ELR (cell line): ENCODE measurements at regions not wholly inside any gene's neighbourhood (a gene's known extent, or its start where the extent isn't known, plus 50 kb on each side); places are given as distances from the start of the nearest gene placed in this dataset.
A peak's percentile ranks its signal among the peaks of the same experiment; 100 is the strongest.
"Not testable (repeated sequence)": the region's sequence is repeated elsewhere in the genome, so short reads cannot be mapped to it uniquely, and the experiment has no call there.

Source experiments
- DNase-seq: peaks from one replicate; pipeline ENCODE4 v3.0.0-alpha.2; 2015; ENCODE audit warnings: low read depth

DNA sequence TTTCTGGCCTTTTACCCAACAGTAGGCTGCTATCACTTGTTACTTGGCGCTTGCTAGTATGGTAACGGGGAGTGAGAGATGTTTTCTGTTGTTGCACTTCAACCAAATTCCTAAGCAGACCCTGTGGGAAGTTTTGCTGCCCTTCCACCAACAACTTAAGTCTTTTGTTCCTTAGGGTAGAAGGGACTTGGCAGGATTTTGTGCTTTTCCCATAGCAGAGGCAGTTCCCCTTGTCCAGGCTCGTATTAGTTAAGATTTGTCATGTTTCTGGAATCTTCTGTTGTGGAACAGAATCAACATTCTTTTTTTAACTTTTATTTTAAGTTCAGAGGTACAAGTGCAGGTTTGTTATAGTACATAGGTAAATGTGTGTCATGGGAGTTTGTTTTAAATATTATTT, 73.2 kb upstream of the SGIP1 start:
- DNase-seq = no peak

DNA sequence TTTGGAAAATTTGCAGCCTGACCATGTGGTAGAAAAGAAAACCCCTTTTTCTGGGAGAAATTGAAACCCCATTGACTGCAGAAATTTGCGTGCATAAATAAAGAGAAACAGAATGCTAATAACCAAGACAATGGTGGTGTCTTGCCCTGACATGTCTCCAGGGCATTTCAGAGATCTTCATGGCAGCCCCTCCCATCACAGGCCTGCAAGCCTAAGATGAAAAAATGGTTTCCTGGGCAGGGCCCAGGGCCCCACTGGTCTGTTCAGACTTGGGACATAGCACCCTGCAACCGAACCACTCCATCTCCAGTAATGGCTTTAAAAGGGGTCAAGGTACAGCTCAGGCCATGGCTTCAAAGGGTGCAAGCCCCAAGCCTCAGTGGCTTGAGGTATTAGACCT, 71.6 kb upstream of the SGIP1 start:
- DNase-seq = no peak

- DNase-seq = peak; percentile 15
Measured at GRCh38 chr1:66464351-66464750, 69.6 kb upstream of the SGIP1 start.

GRCh38 chr1:66464802-66465201, 69.2 kb upstream of the SGIP1 start:
- peak; percentile 98 for DNase-seq

DNA sequence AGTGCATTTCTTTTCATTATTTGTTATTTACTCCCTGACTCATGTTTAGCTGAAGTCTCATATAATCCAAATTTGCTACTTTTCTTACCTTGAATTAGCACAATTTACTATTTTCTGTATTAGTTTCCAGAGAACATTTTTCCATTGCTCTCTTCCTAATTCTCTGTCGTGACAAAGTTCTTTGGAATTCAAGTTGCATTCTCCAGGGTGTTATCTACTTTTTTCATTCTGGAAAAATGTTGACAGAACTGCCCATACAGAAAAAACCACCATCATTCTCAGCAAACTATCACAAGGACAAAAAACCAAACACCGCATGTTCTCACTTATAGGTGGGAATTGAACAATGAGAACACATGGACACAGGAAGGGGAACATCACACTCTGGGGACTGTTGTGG, 67.3 kb upstream of the SGIP1 start:
- DNase-seq = peak; percentile 75

GRCh38 chr1:66468722-66469121, 65.2 kb upstream of the SGIP1 start:
- DNase-seq = no peak

DNA sequence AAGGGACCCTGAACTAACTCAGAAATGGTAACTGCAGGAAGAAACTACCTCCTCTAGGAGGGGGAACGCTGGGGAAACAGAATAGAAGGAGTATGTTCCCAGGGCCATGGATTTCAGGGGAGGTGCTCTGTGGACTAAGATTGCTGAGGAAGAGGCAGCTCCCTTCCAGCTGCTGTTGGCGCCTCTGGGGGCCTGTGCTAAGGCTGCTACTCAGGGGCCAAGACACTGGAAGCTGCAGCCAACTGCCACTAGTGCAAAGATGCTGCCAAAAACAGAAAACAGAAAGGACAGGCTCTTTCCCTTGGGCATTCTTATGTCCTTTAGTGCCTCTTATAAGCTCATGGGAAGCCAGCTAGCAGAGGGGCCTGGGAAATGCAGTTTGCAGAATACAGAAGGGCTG, 58.0 kb upstream of the SGIP1 start:
- no peak for DNase-seq

GRCh38 chr1:66476774-66477173, 57.2 kb upstream of the SGIP1 start:
- peak; percentile 16 for DNase-seq

DNA sequence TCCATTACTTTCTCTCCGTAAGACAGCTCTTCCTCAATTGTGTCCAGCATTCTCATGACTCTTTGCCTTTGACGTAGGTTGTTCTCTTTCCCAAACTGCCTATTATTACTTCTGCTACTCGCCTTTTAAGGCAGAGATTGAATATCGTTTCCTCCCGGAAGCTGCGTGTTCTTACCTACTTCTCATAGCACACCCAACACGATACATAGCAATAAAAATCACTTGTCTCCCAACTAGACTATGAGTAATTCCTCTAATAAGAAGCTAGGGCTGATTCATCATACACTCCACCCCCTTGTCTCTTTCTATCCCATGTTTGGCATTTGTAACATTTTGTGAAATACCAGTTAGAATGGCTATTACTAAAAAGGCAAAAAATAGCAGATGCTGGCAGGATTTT, 55.8 kb upstream of the SGIP1 start:
- DNase-seq = peak; percentile 90

GRCh38 chr1:66480162-66480561, 53.8 kb upstream of the SGIP1 start:
- no peak for DNase-seq

GRCh38 chr1:66481215-66481614, 52.7 kb upstream of the SGIP1 start:
- not testable (repeated sequence) for DNase-seq
